ENCODE measurements at regions not wholly inside any gene's neighbourhood (a gene's known extent, or its start where the extent isn't known, plus 50 kb on each side); places are given as distances from the start of the nearest gene placed in this dataset.

DNA sequence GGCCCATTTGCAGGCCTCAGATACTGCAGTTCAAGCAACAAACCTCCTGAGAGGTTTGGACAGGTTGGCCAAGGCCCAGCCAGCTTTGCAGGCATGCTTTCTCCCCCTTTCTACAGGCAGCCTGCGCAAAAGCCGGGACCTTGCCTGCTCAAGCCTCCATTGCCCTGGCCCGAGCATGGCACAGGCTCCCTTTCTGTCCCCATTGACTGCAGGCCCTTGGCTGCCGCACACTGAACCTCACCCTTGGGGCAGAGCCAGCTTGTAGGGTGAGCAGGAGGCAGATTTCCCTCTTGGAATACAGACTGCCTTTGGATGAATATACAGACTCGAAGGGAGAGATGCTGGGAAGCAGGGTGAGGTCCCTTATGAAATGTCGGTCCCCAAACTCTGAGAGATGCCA is 461.7 kb upstream of the PROK2 start:
- Histone ChIP-seq H3K9ac (ENCODE audit: low read depth, low read length, poor library complexity) (no peak overlapping the region), H2AFZ (ENCODE audit: low read length) (no peak overlapping the region), H2BK5ac (ENCODE audit: low read length) (no peak overlapping the region), H4K91ac (ENCODE audit: low read depth, low read length, poor library complexity) (no peak overlapping the region), H3K79me1 (ENCODE audit: low read depth, low read length) (no peaks in the 10 kb centered on the region), H4K8ac (ENCODE audit: low read depth, low read length) (no peak overlapping the region), H2BK12ac (ENCODE audit: low read length) (no peak overlapping the region), H3K4me1 (ENCODE audit: control insufficient read depth in 2 of 2, insufficient read depth in 1 of 2, low read depth in 1 of 2, low read length in 2 of 2) (peaks cover 3 to 7% of the 10 kb centered on the region in 2 donors), H3K9me3 (replicated peaks in 1 of 2; ENCODE audit: control insufficient read depth in 2 of 2, insufficient read depth in 1 of 2, low read depth in 1 of 2, low read length in 2 of 2) (no peaks in the 10 kb centered on the region), H3K4me3 (ENCODE audit: low read length in 2 of 2) (no peak overlapping the region), H3K27ac (replicated peaks; ENCODE audit: low read length) (no peak overlapping the region), H3K4me2 (ENCODE audit: insufficient read depth, low read length, poor library complexity, severe bottlenecking) (no peak overlapping the region), H3K18ac (ENCODE audit: low read length) (no peak overlapping the region), H2AK5ac (ENCODE audit: low read depth, low read length) (no peak overlapping the region), H2BK120ac (ENCODE audit: low read depth, low read length) (no peak overlapping the region), H3K14ac (ENCODE audit: low read length) (no peak overlapping the region), H2BK15ac (ENCODE audit: low read length) (no peak overlapping the region), H3K36me3 (replicated peaks in 1 of 2; ENCODE audit: control insufficient read depth in 2 of 2, insufficient read depth in 2 of 2, low read length in 2 of 2) (no peaks in the 10 kb centered on the region), H3K4ac (ENCODE audit: low read length) (no peak overlapping the region), H3K27me3 (ENCODE audit: control insufficient read depth in 3 of 3, insufficient read depth in 3 of 3, low read depth in 1 of 3, low read length in 3 of 3) (peaks cover 0 to 16% (median 0%) of the 10 kb centered on the region in 3 experiments), H3K23ac (ENCODE audit: low read depth, low read length, poor library complexity) (no peak overlapping the region)
- WGBS, 2 donors (ENCODE audit: extremely low coverage in 2 of 2, insufficient read length in 2 of 2, insufficient replicate concordance in 1 of 2) = no CpG with 5 or more reads among the region's 6 CpGs
- no peak for DNase-seq (ENCODE audit: low spot score)

GRCh38 chr3:72245183-72245811 is 460.3 kb upstream of the PROK2 start:
- Histone ChIP-seq H2BK5ac (ENCODE audit: low read length) (no peak overlapping the region), H3K79me1 (ENCODE audit: low read depth, low read length) (no peaks in the 10 kb centered on the region), H3K18ac (ENCODE audit: low read length) (peak overlapping the region; percentile 24), H2BK15ac (ENCODE audit: low read length) (peak overlapping the region; percentile 9), H2BK12ac (ENCODE audit: low read length) (no peak overlapping the region), H3K23ac (ENCODE audit: low read depth, low read length, poor library complexity) (no peak overlapping the region), H2BK120ac (ENCODE audit: low read depth, low read length) (no peak overlapping the region), H3K4me1 (ENCODE audit: control insufficient read depth in 2 of 2, insufficient read depth in 1 of 2, low read depth in 1 of 2, low read length in 2 of 2) (peaks cover 3 to 7% of the 10 kb centered on the region in 2 donors), H3K27me3 (ENCODE audit: control insufficient read depth in 3 of 3, insufficient read depth in 3 of 3, low read depth in 1 of 3, low read length in 3 of 3) (peaks cover 0 to 16% (median 0%) of the 10 kb centered on the region in 3 experiments), H2AFZ (ENCODE audit: low read length) (no peak overlapping the region), H3K9me3 (replicated peaks in 1 of 2; ENCODE audit: control insufficient read depth in 2 of 2, insufficient read depth in 1 of 2, low read depth in 1 of 2, low read length in 2 of 2) (no peaks in the 10 kb centered on the region), H2AK5ac (ENCODE audit: low read depth, low read length) (no peak overlapping the region), H3K14ac (ENCODE audit: low read length) (no peak overlapping the region), H3K4me2 (ENCODE audit: insufficient read depth, low read length, poor library complexity, severe bottlenecking) (no peak overlapping the region), H3K27ac (replicated peaks; ENCODE audit: low read length) (no peak overlapping the region), H3K9ac (ENCODE audit: low read depth, low read length, poor library complexity) (no peak overlapping the region), H3K4ac (ENCODE audit: low read length) (no peak overlapping the region), H3K36me3 (replicated peaks in 1 of 2; ENCODE audit: control insufficient read depth in 2 of 2, insufficient read depth in 2 of 2, low read length in 2 of 2) (no peaks in the 10 kb centered on the region), H4K91ac (ENCODE audit: low read depth, low read length, poor library complexity) (no peak overlapping the region), H4K8ac (ENCODE audit: low read depth, low read length) (no peak overlapping the region), H3K4me3 (ENCODE audit: low read length in 2 of 2) (peak overlapping the region in 1 of 2 donors; percentile 18)
- no CpG with 5 or more reads among the region's 9 CpGs for WGBS, 2 donors (ENCODE audit: extremely low coverage in 2 of 2, insufficient read length in 2 of 2, insufficient replicate concordance in 1 of 2)
- DNase-seq (ENCODE audit: low spot score) = no peak

- Histone ChIP-seq H2BK5ac (ENCODE audit: low read length) (no peak overlapping the region), H2BK120ac (ENCODE audit: low read depth, low read length) (no peak overlapping the region)
- no CpG with 5 or more reads among the region's 5 CpGs for WGBS, 2 donors (ENCODE audit: extremely low coverage in 2 of 2, insufficient read length in 2 of 2, insufficient replicate concordance in 1 of 2)
These were observed 459.4 kb upstream of the PROK2 start for GRCh38 chr3:72244396-72244795.

DNA sequence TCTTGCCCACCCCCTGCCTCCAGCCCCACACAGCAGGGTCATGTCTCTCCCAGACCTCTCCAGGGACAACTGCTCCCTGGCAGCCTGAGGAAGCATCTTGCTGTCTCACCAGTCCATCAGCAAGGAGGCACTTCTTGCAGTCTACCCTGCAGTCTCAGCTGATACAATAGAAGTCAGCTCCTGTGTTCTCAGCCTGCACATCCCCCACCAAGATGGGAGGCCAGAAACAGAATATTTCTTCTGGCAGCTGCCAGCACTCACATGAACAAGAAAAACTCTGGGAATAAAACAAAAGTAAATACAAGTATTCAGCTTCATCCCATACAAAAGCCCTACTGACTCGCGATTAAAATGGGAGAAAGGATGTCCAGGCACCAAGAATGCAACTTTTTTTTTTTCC is 457.4 kb upstream of the PROK2 start:
- Histone ChIP-seq H2BK12ac (ENCODE audit: low read length) (no peak overlapping the region), H2BK15ac (ENCODE audit: low read length) (no peak overlapping the region), H2AFZ (ENCODE audit: low read length) (no peak overlapping the region), H3K14ac (ENCODE audit: low read length) (no peak overlapping the region), H3K9me3 (replicated peaks in 1 of 2; ENCODE audit: control insufficient read depth in 2 of 2, insufficient read depth in 1 of 2, low read depth in 1 of 2, low read length in 2 of 2) (no peaks in the 10 kb centered on the region), H3K27ac (replicated peaks; ENCODE audit: low read length) (no peak overlapping the region), H3K4ac (ENCODE audit: low read length) (no peak overlapping the region), H3K4me3 (ENCODE audit: low read length in 2 of 2) (no peak overlapping the region), H3K4me1 (ENCODE audit: control insufficient read depth in 2 of 2, insufficient read depth in 1 of 2, low read depth in 1 of 2, low read length in 2 of 2) (peaks cover 3 to 7% of the 10 kb centered on the region in 2 donors), H4K91ac (ENCODE audit: low read depth, low read length, poor library complexity) (no peak overlapping the region), H2AK5ac (ENCODE audit: low read depth, low read length) (no peak overlapping the region), H3K4me2 (ENCODE audit: insufficient read depth, low read length, poor library complexity, severe bottlenecking) (no peak overlapping the region), H2BK120ac (ENCODE audit: low read depth, low read length) (no peak overlapping the region), H3K9ac (ENCODE audit: low read depth, low read length, poor library complexity) (no peak overlapping the region), H3K27me3 (ENCODE audit: control insufficient read depth in 3 of 3, insufficient read depth in 3 of 3, low read depth in 1 of 3, low read length in 3 of 3) (peaks cover 0 to 11% (median 0%) of the 10 kb centered on the region in 3 experiments), H3K79me1 (ENCODE audit: low read depth, low read length) (no peaks in the 10 kb centered on the region), H3K36me3 (replicated peaks in 1 of 2; ENCODE audit: control insufficient read depth in 2 of 2, insufficient read depth in 2 of 2, low read length in 2 of 2) (no peaks in the 10 kb centered on the region), H2BK5ac (ENCODE audit: low read length) (no peak overlapping the region), H3K23ac (ENCODE audit: low read depth, low read length, poor library complexity) (no peak overlapping the region), H4K8ac (ENCODE audit: low read depth, low read length) (no peak overlapping the region), H3K18ac (ENCODE audit: low read length) (no peak overlapping the region)
- DNase-seq (ENCODE audit: low spot score) = no peak
- no CpG with 5 or more reads among the region's 2 CpGs for WGBS, 2 donors (ENCODE audit: extremely low coverage in 2 of 2, insufficient read length in 2 of 2, insufficient replicate concordance in 1 of 2)

More at GRCh38 chr3:72244396-72244795, 459.4 kb upstream of the PROK2 start:
- H3K18ac ChIP-seq (ENCODE audit: low read length) = no peak overlapping the region
- H3K4ac ChIP-seq (ENCODE audit: low read length) = no peak overlapping the region
- no peak overlapping the region for H3K9ac ChIP-seq (ENCODE audit: low read depth, low read length, poor library complexity)
- H3K9me3 ChIP-seq (replicated peaks in 1 of 2; ENCODE audit: control insufficient read depth in 2 of 2, insufficient read depth in 1 of 2, low read depth in 1 of 2, low read length in 2 of 2) = no peaks in the 10 kb centered on the region
- DNase-seq (ENCODE audit: low spot score) = no peak
- no peak overlapping the region for H4K91ac ChIP-seq (ENCODE audit: low read depth, low read length, poor library complexity)
- H3K27ac ChIP-seq (replicated peaks; ENCODE audit: low read length) = no peak overlapping the region
- no peaks in the 10 kb centered on the region for H3K36me3 ChIP-seq (replicated peaks in 1 of 2; ENCODE audit: control insufficient read depth in 2 of 2, insufficient read depth in 2 of 2, low read length in 2 of 2)
- no peak overlapping the region for H3K4me2 ChIP-seq (ENCODE audit: insufficient read depth, low read length, poor library complexity, severe bottlenecking)
- no peak overlapping the region for H2AK5ac ChIP-seq (ENCODE audit: low read depth, low read length)
- H3K4me3 ChIP-seq (ENCODE audit: low read length in 2 of 2) = no peak overlapping the region
- H3K4me1 ChIP-seq (ENCODE audit: control insufficient read depth in 2 of 2, insufficient read depth in 1 of 2, low read depth in 1 of 2, low read length in 2 of 2) = peaks cover 3 to 7% of the 10 kb centered on the region in 2 donors
- no peak overlapping the region for H2AFZ ChIP-seq (ENCODE audit: low read length)
- no peak overlapping the region for H2BK12ac ChIP-seq (ENCODE audit: low read length)
- peaks cover 0 to 16% (median 0%) of the 10 kb centered on the region in 3 experiments for H3K27me3 ChIP-seq (ENCODE audit: control insufficient read depth in 3 of 3, insufficient read depth in 3 of 3, low read depth in 1 of 3, low read length in 3 of 3)
- no peak overlapping the region for H3K23ac ChIP-seq (ENCODE audit: low read depth, low read length, poor library complexity)
- no peak overlapping the region for H4K8ac ChIP-seq (ENCODE audit: low read depth, low read length)
- H2BK15ac ChIP-seq (ENCODE audit: low read length) = no peak overlapping the region
- H3K14ac ChIP-seq (ENCODE audit: low read length) = no peak overlapping the region
- no peaks in the 10 kb centered on the region for H3K79me1 ChIP-seq (ENCODE audit: low read depth, low read length)

Measured in neuronal stem cell (in vitro differentiated cells).